Islet precursor cell (in vitro differentiated cells): ENCODE measurements at regions not wholly inside any gene's neighbourhood (a gene's known extent, or its start where the extent isn't known, plus 50 kb on each side); places are given as distances from the start of the nearest gene placed in this dataset.

ENCODE experiments used
- DNase-seq: peaks from one replicate; pipeline ENCODE4 v3.0.0-alpha.2; 2018

GRCh38 chr3:180188512-180189309 is 152.0 kb upstream of the PEX5L start:
- DNase-seq, result no peak

GRCh38 chr3:180189310-180189648 is 152.5 kb upstream of the PEX5L start:
- no peak for DNase-seq

- DNase-seq, result no peak
These were observed 159.9 kb upstream of the PEX5L start for GRCh38 chr3:180196658-180197057.

- DNase-seq, result no peak
These were observed 162.8 kb upstream of the PEX5L start for GRCh38 chr3:180199417-180199995.

- DNase-seq, result no peak
These were observed 179.1 kb upstream of the PEX5L start for GRCh38 chr3:180215866-180216265.

- DNase-seq, result no peak
These were observed 186.5 kb upstream of the PEX5L start for GRCh38 chr3:180223268-180223667.

- DNase-seq, result no peak
These were observed 192.4 kb upstream of the PEX5L start for GRCh38 chr3:180229113-180229512.

- DNase-seq, result no peak
These were observed 203.2 kb upstream of the PEX5L start for GRCh38 chr3:180239939-180240338.

GRCh38 chr3:180246688-180247195 is 210.0 kb upstream of the PEX5L start:
- DNase-seq, result no peak

- DNase-seq, result no peak
These were observed 213.4 kb upstream of the PEX5L start for GRCh38 chr3:180250172-180250571.

- no peak for DNase-seq
These were observed 215.9 kb upstream of the PEX5L start for GRCh38 chr3:180252683-180253082.

GRCh38 chr3:180253283-180253682 is 216.5 kb upstream of the PEX5L start:
- no peak for DNase-seq

- no peak for DNase-seq
These were observed 227.7 kb upstream of the PEX5L start for GRCh38 chr3:180264479-180264878.

- DNase-seq, result no peak
These were observed 228.8 kb upstream of the PEX5L start for GRCh38 chr3:180265551-180265950.

GRCh38 chr3:180267202-180267843 is 230.6 kb upstream of the PEX5L start:
- no peak for DNase-seq

GRCh38 chr3:180274536-180274935 is 237.8 kb upstream of the PEX5L start:
- no peak for DNase-seq

- no peak for DNase-seq
These were observed 238.4 kb upstream of the PEX5L start for GRCh38 chr3:180275176-180275575.

- DNase-seq, result no peak
These were observed 240.3 kb upstream of the PEX5L start for GRCh38 chr3:180277041-180277440.

- DNase-seq, result no peak
These were observed 241.9 kb upstream of the PEX5L start for GRCh38 chr3:180278583-180279188.

GRCh38 chr3:180280555-180280954 is 243.8 kb upstream of the PEX5L start:
- no peak for DNase-seq

GRCh38 chr3:180282386-180282785 is 245.6 kb upstream of the PEX5L start:
- no peak for DNase-seq

GRCh38 chr3:180283251-180283650 is 246.5 kb upstream of the PEX5L start:
- no peak for DNase-seq

- DNase-seq, result no peak
These were observed 247.8 kb upstream of the PEX5L start for GRCh38 chr3:180284331-180285110.
